ENCODE measurements at regions not wholly inside any gene's neighbourhood (a gene's known extent, or its start where the extent isn't known, plus 50 kb on each side); places are given as distances from the start of the nearest gene placed in this dataset.

- TF ChIP-seq FOXP2 (optimal IDR thresholded peaks at IDR 0.05; ENCODE audit: control extremely low read depth, extremely low read length, insufficient read depth) (no peak), POLR2AphosphoS5 (IDR thresholded peaks at IDR 0.05; ENCODE audit: borderline replicate concordance, low read depth, low read length) (no peak), EZH2 (IDR thresholded peaks at IDR 0.05) (no peak)
- Histone ChIP-seq H3K9ac (ENCODE audit: insufficient read length) (no peak overlapping the region), H3K4me3 (no peak overlapping the region), H3K9me3 (ENCODE audit: low read depth, low read length) (no peaks in the 10 kb centered on the region), H3K27ac (no peak overlapping the region), H3K36me3 (ENCODE audit: insufficient read depth, low read length) (no peaks in the 10 kb centered on the region)
- DNase-seq (ENCODE audit: low read depth, low spot score) = no peak
These were observed 406.6 kb downstream of the HTR7 start for GRCh38 chr10:90451283-90451682.

- no peak for DNase-seq (ENCODE audit: low read depth, low spot score)
- Histone ChIP-seq H3K27ac (no peak overlapping the region), H3K9ac (ENCODE audit: insufficient read length) (no peak overlapping the region), H3K36me3 (ENCODE audit: insufficient read depth, low read length) (no peaks in the 10 kb centered on the region), H3K9me3 (ENCODE audit: low read depth, low read length) (no peaks in the 10 kb centered on the region), H3K4me3 (no peak overlapping the region)
- no peak for TF ChIP-seq FOXP2 (optimal IDR thresholded peaks at IDR 0.05; ENCODE audit: control extremely low read depth, extremely low read length, insufficient read depth)
- no peak for TF ChIP-seq POLR2AphosphoS5 (IDR thresholded peaks at IDR 0.05; ENCODE audit: borderline replicate concordance, low read depth, low read length)
- no peak for TF ChIP-seq EZH2 (IDR thresholded peaks at IDR 0.05)
These were observed 399.8 kb downstream of the HTR7 start for GRCh38 chr10:90458054-90458453.

- no peak for DNase-seq (ENCODE audit: low read depth, low spot score)
- Histone ChIP-seq H3K36me3 (ENCODE audit: insufficient read depth, low read length) (no peaks in the 10 kb centered on the region), H3K9me3 (ENCODE audit: low read depth, low read length) (no peaks in the 10 kb centered on the region), H3K27ac (no peak overlapping the region), H3K4me3 (no peak overlapping the region), H3K9ac (ENCODE audit: insufficient read length) (no peak overlapping the region)
- no peak for TF ChIP-seq FOXP2 (optimal IDR thresholded peaks at IDR 0.05; ENCODE audit: control extremely low read depth, extremely low read length, insufficient read depth)
- no peak for TF ChIP-seq EZH2 (IDR thresholded peaks at IDR 0.05)
- TF ChIP-seq POLR2AphosphoS5 (IDR thresholded peaks at IDR 0.05; ENCODE audit: borderline replicate concordance, low read depth, low read length) = no peak
These were observed 399.3 kb downstream of the HTR7 start for GRCh38 chr10:90458571-90458970.

- Histone ChIP-seq H3K4me3 (no peak overlapping the region), H3K9ac (ENCODE audit: insufficient read length) (no peak overlapping the region), H3K9me3 (ENCODE audit: low read depth, low read length) (no peaks in the 10 kb centered on the region), H3K27ac (no peak overlapping the region), H3K36me3 (ENCODE audit: insufficient read depth, low read length) (no peaks in the 10 kb centered on the region)
- no peak for DNase-seq (ENCODE audit: low read depth, low spot score)
- TF ChIP-seq EZH2 (IDR thresholded peaks at IDR 0.05) (no peak), POLR2AphosphoS5 (IDR thresholded peaks at IDR 0.05; ENCODE audit: borderline replicate concordance, low read depth, low read length) (no peak), FOXP2 (optimal IDR thresholded peaks at IDR 0.05; ENCODE audit: control extremely low read depth, extremely low read length, insufficient read depth) (no peak)
These were observed 396.2 kb downstream of the HTR7 start for GRCh38 chr10:90461437-90462155.

GRCh38 chr10:90462749-90463470 is 394.9 kb downstream of the HTR7 start:
- no peak overlapping the region for H3K4me3 ChIP-seq
- no peak for TF ChIP-seq POLR2AphosphoS5 (IDR thresholded peaks at IDR 0.05; ENCODE audit: borderline replicate concordance, low read depth, low read length)
- no peak overlapping the region for H3K9ac ChIP-seq (ENCODE audit: insufficient read length)
- H3K9me3 ChIP-seq (ENCODE audit: low read depth, low read length) = no peaks in the 10 kb centered on the region
- DNase-seq (ENCODE audit: low read depth, low spot score) = no peak
- H3K36me3 ChIP-seq (ENCODE audit: insufficient read depth, low read length) = no peaks in the 10 kb centered on the region
- H3K27ac ChIP-seq = no peak overlapping the region

- DNase-seq (ENCODE audit: low read depth, low spot score) = no peak
- TF ChIP-seq POLR2AphosphoS5 (IDR thresholded peaks at IDR 0.05; ENCODE audit: borderline replicate concordance, low read depth, low read length) (no peak), EZH2 (IDR thresholded peaks at IDR 0.05) (no peak), FOXP2 (optimal IDR thresholded peaks at IDR 0.05; ENCODE audit: control extremely low read depth, extremely low read length, insufficient read depth) (no peak)
- H3K36me3 ChIP-seq (ENCODE audit: insufficient read depth, low read length) = no peaks in the 10 kb centered on the region
- no peak overlapping the region for H3K4me3 ChIP-seq
- H3K27ac ChIP-seq = no peak overlapping the region
- H3K9ac ChIP-seq (ENCODE audit: insufficient read length) = no peak overlapping the region
- H3K9me3 ChIP-seq (ENCODE audit: low read depth, low read length) = no peaks in the 10 kb centered on the region
These were observed 393.5 kb downstream of the HTR7 start for GRCh38 chr10:90464329-90464728.

GRCh38 chr10:90470966-90471365 is 386.9 kb downstream of the HTR7 start:
- DNase-seq (ENCODE audit: low read depth, low spot score) = no peak
- H3K9me3 ChIP-seq (ENCODE audit: low read depth, low read length) = no peaks in the 10 kb centered on the region

GRCh38 chr10:90480466-90480865 is 377.4 kb downstream of the HTR7 start:
- TF ChIP-seq EZH2 (IDR thresholded peaks at IDR 0.05) = no peak
- TF ChIP-seq POLR2AphosphoS5 (IDR thresholded peaks at IDR 0.05; ENCODE audit: borderline replicate concordance, low read depth, low read length) = no peak
- TF ChIP-seq FOXP2 (optimal IDR thresholded peaks at IDR 0.05; ENCODE audit: control extremely low read depth, extremely low read length, insufficient read depth) = no peak

More at GRCh38 chr10:90470966-90471365, 386.9 kb downstream of the HTR7 start:
- TF ChIP-seq EZH2 (IDR thresholded peaks at IDR 0.05) = no peak
- no peak for TF ChIP-seq FOXP2 (optimal IDR thresholded peaks at IDR 0.05; ENCODE audit: control extremely low read depth, extremely low read length, insufficient read depth)
- no peak for TF ChIP-seq POLR2AphosphoS5 (IDR thresholded peaks at IDR 0.05; ENCODE audit: borderline replicate concordance, low read depth, low read length)
- no peaks in the 10 kb centered on the region for H3K36me3 ChIP-seq (ENCODE audit: insufficient read depth, low read length)
- no peak overlapping the region for H3K9ac ChIP-seq (ENCODE audit: insufficient read length)
- no peak overlapping the region for H3K4me3 ChIP-seq
- H3K27ac ChIP-seq = no peak overlapping the region

More at GRCh38 chr10:90480466-90480865, 377.4 kb downstream of the HTR7 start:
- no peaks in the 10 kb centered on the region for H3K9me3 ChIP-seq (ENCODE audit: low read depth, low read length)
- H3K27ac ChIP-seq = no peak overlapping the region
- no peak overlapping the region for H3K4me3 ChIP-seq
- H3K9ac ChIP-seq (ENCODE audit: insufficient read length) = no peak overlapping the region
- DNase-seq (ENCODE audit: low read depth, low spot score) = no peak
- no peaks in the 10 kb centered on the region for H3K36me3 ChIP-seq (ENCODE audit: insufficient read depth, low read length)
